GM21447 (cell line): ENCODE measurements at regions not wholly inside any gene's neighbourhood (a gene's known extent, or its start where the extent isn't known, plus 50 kb on each side); places are given as distances from the start of the nearest gene placed in this dataset.
"Not testable (repeated sequence)": the region's sequence is repeated elsewhere in the genome, so short reads cannot be mapped to it uniquely, and the experiment has no call there.

Source experiments
- ATAC-seq: cut with Tn5 transposase; IDR thresholded peaks from one replicate; pipeline ENCODE4 v1.9.1; 2021; ENCODE audit not compliant: unreplicated experiment

DNA sequence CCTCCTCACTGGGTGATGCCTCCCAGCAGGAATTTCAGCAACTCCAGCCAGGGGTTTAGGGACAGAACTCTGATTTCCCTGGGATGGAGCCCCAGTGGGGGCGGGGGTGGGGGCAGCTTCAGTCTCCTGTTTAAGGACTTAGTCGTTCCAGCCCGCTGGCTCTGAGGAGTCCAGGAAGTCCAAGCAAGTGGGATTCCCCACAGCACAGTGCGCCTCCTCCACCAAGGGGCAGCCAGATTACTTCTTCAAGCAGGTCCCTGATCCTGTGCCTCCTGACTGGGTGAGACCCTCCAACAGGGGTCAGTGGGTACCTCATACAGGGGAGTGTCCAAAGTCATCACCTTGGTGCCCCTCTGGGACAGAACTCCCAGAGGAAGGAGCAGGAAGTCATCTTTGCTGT, 1438.4 kb upstream of the B3GALT2 start:
- no peak for ATAC-seq

GRCh38 chr1:194618101-194618500, 1431.7 kb upstream of the B3GALT2 start:
- ATAC-seq, result no peak

DNA sequence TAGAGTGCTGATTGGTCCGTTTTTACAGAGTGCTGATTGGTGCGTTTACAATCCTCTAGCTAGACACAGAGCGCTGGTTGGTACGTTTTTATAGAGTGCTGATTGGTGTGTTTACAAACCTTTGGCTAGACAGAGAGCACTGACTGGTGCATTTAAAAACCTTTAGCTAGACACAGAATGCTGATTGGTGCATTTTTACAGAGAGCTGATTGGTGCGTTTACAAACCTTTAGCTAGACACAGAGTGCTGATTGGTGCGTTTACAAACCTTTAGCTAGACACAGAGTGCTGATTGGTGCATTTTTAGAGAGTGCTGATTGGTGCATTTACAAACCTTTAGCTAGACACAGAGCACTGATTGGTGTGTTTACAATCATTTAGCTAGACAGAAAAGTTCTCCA, 1430.9 kb upstream of the B3GALT2 start:
- not testable (repeated sequence) for ATAC-seq

GRCh38 chr1:194616835-194617234, 1430.4 kb upstream of the B3GALT2 start:
- ATAC-seq, result no peak

- ATAC-seq, result no peak
Observed at GRCh38 chr1:194602184-194602583, 1415.8 kb upstream of the B3GALT2 start.

- no peak for ATAC-seq
Observed at GRCh38 chr1:194600716-194601115, 1414.3 kb upstream of the B3GALT2 start.

DNA sequence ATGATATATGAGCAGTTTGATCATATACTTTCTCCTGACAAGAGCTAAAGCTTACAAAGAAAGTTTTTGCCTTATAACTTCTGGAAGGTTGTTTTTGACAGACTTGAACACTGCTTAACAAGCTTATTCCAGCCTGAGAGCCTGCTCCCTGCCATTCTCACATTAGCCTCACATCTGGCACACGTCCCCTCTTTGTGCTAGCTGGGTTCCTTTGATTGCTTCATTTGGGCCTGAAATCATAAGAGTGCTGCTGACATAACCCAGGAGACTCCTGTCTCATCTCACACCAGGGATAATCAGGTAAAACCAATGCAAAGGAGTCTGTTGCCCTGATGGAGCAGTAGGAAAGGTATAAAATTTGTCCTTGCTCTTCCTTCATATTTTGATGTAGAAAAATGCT, 1411.7 kb upstream of the B3GALT2 start:
- no peak for ATAC-seq

DNA sequence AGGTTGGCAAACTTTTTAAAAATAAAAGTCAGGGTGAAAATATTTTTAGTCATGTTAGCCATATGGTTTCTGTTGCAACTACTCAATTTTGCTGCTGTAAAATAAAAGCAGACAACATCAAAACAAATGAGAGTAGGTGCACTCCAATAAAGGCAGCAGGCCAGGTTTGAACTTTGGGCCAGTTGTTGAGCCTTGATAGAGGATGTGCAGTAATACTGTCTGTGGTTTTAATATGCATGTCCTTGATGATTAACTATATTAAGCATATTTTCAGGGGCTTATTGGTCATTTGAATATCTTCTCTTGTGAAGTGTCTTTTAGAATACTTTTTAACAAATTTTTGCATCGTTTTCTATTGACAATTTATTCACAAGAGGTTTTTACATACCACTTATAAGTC, 1399.9 kb upstream of the B3GALT2 start:
- ATAC-seq, result no peak

DNA sequence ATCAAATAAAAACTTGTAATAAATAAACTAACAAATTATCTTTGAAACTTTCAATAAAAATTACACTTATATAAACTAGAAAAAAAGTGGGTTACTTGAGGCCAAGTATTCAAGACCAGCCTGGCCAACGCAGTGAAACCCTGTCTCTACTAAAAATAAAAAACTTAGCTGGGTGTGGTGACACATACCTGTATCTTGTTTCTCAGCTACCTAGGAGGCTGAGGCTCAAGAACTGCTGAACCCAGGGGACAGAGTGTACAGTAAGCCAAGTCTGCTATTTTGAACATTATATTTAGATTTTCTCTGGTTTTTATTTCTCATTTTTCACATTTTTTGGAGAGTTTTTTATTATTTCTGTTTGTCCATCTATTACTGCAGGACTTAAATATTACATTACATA, 1397.6 kb upstream of the B3GALT2 start:
- no peak for ATAC-seq

GRCh38 chr1:194570476-194570875, 1384.1 kb upstream of the B3GALT2 start:
- no peak for ATAC-seq

GRCh38 chr1:194568610-194569009, 1382.2 kb upstream of the B3GALT2 start:
- ATAC-seq, result no peak

GRCh38 chr1:194548071-194548470, 1361.7 kb upstream of the B3GALT2 start:
- no peak for ATAC-seq

GRCh38 chr1:194544012-194544411, 1357.6 kb upstream of the B3GALT2 start:
- no peak for ATAC-seq

DNA sequence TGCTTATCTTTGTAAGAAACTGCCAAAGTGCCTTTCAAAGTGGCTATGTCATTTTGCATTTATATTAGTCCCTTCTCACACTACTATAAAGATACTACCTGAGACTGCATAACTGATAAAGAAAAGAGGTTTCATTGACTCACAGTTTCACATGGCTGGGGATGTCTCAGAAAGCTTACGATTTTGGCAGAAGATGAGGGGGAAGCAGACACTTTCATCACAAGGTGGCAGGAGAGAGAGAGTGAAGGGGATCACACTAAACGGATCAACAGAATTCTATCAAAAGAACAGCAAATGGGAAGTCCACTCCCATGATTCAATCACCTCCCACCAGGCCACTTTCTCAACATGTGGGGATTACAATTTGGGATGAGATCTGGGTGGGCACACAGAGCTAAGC, 1352.0 kb upstream of the B3GALT2 start:
- no peak for ATAC-seq

DNA sequence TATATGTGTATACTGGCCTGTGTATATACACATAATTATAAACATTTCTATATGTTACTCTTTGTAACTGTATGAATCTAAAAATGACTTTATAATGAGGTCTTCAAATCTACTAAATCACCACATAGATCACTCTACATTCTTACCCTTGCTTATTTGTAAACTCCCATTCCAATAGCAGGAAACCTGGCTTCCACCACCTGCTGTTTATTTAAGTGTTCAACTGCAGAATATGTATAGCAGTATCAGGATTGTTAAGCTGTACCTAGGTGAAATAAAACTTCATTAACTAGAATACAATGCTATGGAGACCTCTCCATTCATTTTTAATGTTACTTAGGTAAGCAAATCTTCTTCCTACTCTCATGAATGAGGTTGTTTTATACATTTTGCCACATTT, 1351.1 kb upstream of the B3GALT2 start:
- no peak for ATAC-seq

DNA sequence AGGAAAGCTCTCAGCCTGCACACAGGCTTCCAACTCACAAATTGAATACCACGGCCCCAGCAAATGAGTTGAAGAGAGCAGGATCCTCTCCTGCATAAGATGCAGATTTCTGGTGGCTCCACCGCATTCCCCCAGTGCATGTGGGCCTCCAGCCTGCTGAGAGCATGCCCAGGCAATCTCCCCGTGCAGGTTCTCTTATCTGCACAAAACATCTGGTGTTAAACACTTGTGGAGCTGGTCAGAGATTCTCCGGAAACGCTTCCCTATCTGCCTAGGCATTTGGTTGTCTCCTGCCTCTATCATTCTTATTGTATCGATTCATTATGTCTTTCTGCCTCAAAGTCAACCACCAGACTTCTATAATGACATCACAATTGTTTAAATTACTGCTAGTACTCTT, 1349.0 kb upstream of the B3GALT2 start:
- ATAC-seq, result no peak

GRCh38 chr1:194534784-194535183, 1348.4 kb upstream of the B3GALT2 start:
- no peak for ATAC-seq

GRCh38 chr1:194533641-194534040, 1347.2 kb upstream of the B3GALT2 start:
- ATAC-seq, result no peak

GRCh38 chr1:194517567-194517966, 1331.2 kb upstream of the B3GALT2 start:
- ATAC-seq, result no peak

DNA sequence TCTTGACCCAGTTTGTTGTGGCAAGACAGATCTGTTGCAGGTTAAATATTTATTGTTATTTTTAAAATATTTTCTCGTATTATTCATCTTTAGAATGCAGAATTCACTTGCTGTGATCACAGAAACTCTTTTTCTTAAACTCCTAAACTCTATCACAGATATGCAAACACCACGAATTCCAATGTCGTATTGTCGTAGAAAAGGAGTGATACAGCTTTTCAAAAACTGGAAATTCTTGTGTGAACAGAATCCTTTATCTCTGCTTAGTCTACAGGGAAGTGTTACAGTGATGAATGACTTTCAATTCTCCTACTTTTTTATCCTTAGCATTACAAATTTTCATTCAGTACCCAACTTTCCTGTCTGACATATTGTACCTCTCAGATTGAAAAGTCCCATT, 1329.5 kb upstream of the B3GALT2 start:
- ATAC-seq, result no peak

- ATAC-seq, result no peak
Observed at GRCh38 chr1:194512957-194513356, 1326.5 kb upstream of the B3GALT2 start.

DNA sequence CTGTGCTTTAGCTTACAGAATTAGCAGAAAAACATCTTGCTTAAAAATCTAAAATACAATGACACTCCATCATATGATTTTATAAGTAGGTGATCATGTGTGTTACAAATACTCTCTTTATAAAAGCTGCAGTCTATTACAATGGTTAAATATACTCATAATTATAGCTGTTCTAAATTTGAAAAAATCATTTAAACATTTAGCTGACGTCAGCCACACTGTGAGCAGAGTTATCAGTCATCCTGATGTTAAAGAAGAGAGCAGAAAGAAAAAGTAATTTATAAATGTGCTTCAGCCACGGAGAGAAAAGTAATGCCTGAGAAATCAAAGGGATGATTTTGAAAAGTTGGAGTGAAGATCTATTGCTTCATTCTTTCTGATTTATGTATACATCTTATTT, 1325.9 kb upstream of the B3GALT2 start:
- ATAC-seq, result no peak

DNA sequence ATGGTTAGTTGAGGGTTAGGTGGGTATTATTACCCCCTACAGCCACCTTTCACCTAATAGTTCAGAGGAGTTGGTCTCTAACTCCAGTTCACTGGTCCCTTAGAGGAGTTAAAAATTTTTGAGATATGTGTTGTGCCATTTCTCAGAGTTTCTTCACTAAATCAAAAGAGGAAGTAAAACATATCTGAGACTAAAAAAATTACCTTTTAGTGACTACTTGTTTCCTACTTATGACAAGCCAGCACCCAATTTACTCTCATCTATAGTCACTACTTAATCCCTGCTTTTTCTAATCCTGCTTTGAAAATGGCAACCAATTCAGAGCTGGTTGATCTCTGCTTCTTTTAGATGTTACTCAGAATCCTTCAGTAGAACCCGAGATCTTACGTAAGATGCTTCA, 1316.8 kb upstream of the B3GALT2 start:
- no peak for ATAC-seq

DNA sequence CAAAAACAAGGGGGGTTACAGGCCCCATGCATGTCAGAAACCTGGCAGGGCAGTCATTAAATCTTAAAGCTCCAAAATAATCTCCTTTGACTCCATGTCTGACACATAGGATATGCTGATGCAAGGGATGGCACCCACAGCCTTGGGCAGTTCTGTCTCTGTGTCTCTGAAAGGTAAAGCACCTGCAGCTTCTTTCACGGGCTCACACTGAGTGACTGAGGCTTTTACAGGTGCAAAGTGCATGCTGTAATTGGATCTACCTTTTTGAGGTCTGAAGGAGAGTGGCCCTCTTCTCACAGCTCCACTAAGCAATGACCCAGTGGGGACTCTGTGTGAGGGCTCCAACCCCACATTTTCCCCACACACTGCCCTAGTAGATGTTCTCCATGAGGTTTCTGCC, 1309.0 kb upstream of the B3GALT2 start:
- ATAC-seq, result no peak
